ENCODE measurements at regions not wholly inside any gene's neighbourhood (a gene's known extent, or its start where the extent isn't known, plus 50 kb on each side); places are given as distances from the start of the nearest gene placed in this dataset.

GRCh38 chr12:88802096-88802706, 221.9 kb upstream of the KITLG start:
- DNase-seq: peak; percentile 38

GRCh38 chr12:88801227-88802095, 221.2 kb upstream of the KITLG start:
- DNase-seq: no peak

- DNase-seq: no peak
Measured at GRCh38 chr12:88793096-88793495, 212.8 kb upstream of the KITLG start.

GRCh38 chr12:88790231-88790630, 210.0 kb upstream of the KITLG start:
- DNase-seq: no peak

- no peak for DNase-seq
Measured at GRCh38 chr12:88784166-88784565, 203.9 kb upstream of the KITLG start.

GRCh38 chr12:88782351-88782750, 202.1 kb upstream of the KITLG start:
- no peak for DNase-seq

GRCh38 chr12:88781909-88782308, 201.6 kb upstream of the KITLG start:
- no peak for DNase-seq

- DNase-seq: no peak
Measured at GRCh38 chr12:88778064-88778463, 197.8 kb upstream of the KITLG start.

GRCh38 chr12:88775742-88776151, 195.5 kb upstream of the KITLG start:
- no peak for DNase-seq

GRCh38 chr12:88767699-88768098, 187.4 kb upstream of the KITLG start:
- no peak for DNase-seq

- DNase-seq: no peak
Measured at GRCh38 chr12:88764781-88765480, 184.7 kb upstream of the KITLG start.

- DNase-seq: no peak
Measured at GRCh38 chr12:88763536-88764100, 183.3 kb upstream of the KITLG start.

GRCh38 chr12:88758176-88758575, 177.9 kb upstream of the KITLG start:
- DNase-seq: no peak

GRCh38 chr12:88756917-88757316, 176.6 kb upstream of the KITLG start:
- no peak for DNase-seq

GRCh38 chr12:88756153-88756552, 175.9 kb upstream of the KITLG start:
- DNase-seq: no peak

GRCh38 chr12:88753707-88754106, 173.4 kb upstream of the KITLG start:
- DNase-seq: no peak

- DNase-seq: no peak
Measured at GRCh38 chr12:88753066-88753465, 172.8 kb upstream of the KITLG start.

- DNase-seq: no peak
Measured at GRCh38 chr12:88752183-88752582, 171.9 kb upstream of the KITLG start.

GRCh38 chr12:88750867-88751543, 170.7 kb upstream of the KITLG start:
- no peak for DNase-seq

- no peak for DNase-seq
Measured at GRCh38 chr12:88746386-88746785, 166.1 kb upstream of the KITLG start.

- DNase-seq: no peak
Measured at GRCh38 chr12:88743946-88744685, 163.8 kb upstream of the KITLG start.

GRCh38 chr12:88737838-88738472, 157.7 kb upstream of the KITLG start:
- DNase-seq: no peak
